HG02981 (cell line): ENCODE measurements at regions not wholly inside any gene's neighbourhood (a gene's known extent, or its start where the extent isn't known, plus 50 kb on each side); places are given as distances from the start of the nearest gene placed in this dataset.

Experiments used
- ATAC-seq: cut with Tn5 transposase; IDR thresholded peaks from one replicate; pipeline ENCODE4 v1.9.1; 2021; ENCODE audit warnings: mild to moderate bottlenecking, moderate library complexity; ENCODE audit not compliant: unreplicated experiment

DNA sequence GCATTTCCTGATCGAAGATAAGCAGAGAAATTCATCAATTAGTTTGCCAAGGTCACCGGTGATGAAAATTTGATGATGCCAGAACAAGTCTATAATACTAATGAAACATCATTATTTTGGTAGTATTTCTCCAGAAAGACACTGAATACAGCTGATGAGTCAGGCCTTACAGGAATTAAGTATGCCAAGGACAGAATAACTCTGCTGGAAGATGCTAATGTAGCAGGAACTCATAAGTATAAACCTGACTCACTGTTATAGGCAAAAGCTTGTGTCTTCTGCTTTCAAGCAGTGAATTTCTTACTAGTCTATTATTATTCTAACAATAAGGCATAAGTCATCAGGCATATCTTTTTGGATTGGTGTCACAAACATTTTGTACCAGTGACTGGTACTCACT lies 1825.1 kb upstream of the IGFBP7 start:
- ATAC-seq: no peak

GRCh38 chr4:58936436-58936835 lies 1826.3 kb upstream of the IGFBP7 start:
- ATAC-seq: no peak

- no peak for ATAC-seq
These were observed 1830.0 kb upstream of the IGFBP7 start for GRCh38 chr4:58940167-58940566.

GRCh38 chr4:58941286-58941685 lies 1831.1 kb upstream of the IGFBP7 start:
- ATAC-seq: no peak

DNA sequence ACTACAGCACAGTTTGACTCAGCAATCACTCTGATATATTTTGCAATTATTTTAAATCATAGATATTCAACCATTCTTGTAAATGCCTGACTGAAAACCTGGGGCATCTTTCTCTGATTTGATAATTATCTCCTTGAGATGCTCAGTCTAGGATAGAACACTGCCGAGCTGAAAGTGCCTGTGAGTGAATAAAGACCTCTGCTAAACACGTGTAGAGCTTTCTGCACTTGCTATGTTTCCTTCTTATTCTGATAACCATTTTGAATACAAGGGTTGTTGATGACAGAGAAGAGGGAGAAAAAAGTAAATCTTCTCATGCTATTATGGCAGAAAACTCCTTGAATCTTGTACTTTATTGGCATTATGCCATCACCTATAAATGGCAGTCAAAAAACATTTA lies 1843.4 kb upstream of the IGFBP7 start:
- no peak for ATAC-seq

- ATAC-seq: no peak
These were observed 1847.5 kb upstream of the IGFBP7 start for GRCh38 chr4:58957711-58958110.

- no peak for ATAC-seq
These were observed 1851.1 kb upstream of the IGFBP7 start for GRCh38 chr4:58961283-58961682.

GRCh38 chr4:58961925-58962324 lies 1851.7 kb upstream of the IGFBP7 start:
- ATAC-seq: no peak

DNA sequence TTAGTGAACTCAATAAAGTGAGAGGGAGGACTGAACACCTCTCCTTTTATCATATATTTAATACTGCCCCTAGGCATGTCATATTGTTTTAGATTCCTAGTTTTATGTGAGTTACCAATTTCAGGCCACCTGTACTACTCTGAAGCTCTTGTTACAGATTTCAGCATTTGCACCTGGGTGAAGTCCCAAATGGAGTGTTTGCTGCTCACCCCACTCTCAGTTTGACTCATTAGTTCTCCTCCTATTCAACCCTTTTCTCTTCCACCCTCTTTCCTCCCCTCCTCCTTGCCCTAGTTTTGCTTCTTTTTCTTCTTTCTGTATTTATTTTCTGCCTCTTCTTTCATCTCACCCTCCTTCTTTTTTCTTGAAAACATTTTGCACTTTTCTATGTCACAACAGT lies 1852.2 kb upstream of the IGFBP7 start:
- ATAC-seq: no peak

DNA sequence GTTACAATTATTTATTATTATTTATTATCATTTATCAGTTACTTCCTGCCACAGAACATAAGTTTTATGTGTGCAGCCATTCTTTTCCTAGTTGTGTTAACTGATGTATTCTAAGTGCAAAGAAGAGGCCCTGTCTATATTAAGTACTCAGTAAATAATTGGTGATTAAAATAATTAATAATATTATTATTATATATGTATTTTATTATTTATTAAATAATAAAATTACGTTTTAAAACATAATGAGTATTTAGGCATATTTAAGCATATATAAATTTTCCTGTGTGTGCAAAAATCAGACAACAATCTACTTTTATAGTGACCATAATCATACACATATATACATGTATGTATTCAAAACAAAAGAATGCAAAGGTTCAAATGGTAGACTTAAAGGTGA lies 1871.6 kb upstream of the IGFBP7 start:
- no peak for ATAC-seq

GRCh38 chr4:58983887-58984286 lies 1873.7 kb upstream of the IGFBP7 start:
- no peak for ATAC-seq

GRCh38 chr4:59002148-59002547 lies 1892.0 kb upstream of the IGFBP7 start:
- no peak for ATAC-seq

- no peak for ATAC-seq
These were observed 1914.1 kb upstream of the IGFBP7 start for GRCh38 chr4:59024257-59024656.

- ATAC-seq: no peak
These were observed 1927.6 kb upstream of the IGFBP7 start for GRCh38 chr4:59037812-59038211.

- no peak for ATAC-seq
These were observed 1928.9 kb upstream of the IGFBP7 start for GRCh38 chr4:59039046-59039445.

GRCh38 chr4:59044286-59044900 lies 1934.2 kb upstream of the IGFBP7 start:
- no peak for ATAC-seq

GRCh38 chr4:59054086-59054485 lies 1943.9 kb upstream of the IGFBP7 start:
- no peak for ATAC-seq

GRCh38 chr4:59057804-59058203 lies 1947.6 kb upstream of the IGFBP7 start:
- no peak for ATAC-seq

DNA sequence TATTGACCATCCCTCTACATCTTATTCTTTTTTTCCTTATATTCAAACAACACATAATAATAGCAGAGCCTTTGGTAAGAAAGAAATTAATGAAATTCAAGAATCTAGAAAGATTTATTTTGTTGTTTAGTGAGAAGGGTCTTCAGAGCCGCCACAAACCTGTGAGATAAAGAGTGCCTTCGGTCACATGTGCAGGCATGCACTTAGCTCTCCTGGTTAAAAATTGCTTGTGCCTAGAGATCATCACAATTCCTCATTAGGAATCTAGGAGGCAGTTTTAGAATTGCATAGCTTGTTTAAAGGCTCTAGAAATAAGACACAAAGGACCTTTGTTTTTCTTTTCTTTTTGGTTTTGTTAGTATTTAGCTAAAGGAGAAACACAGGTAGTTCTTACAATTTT lies 1948.4 kb upstream of the IGFBP7 start:
- no peak for ATAC-seq

GRCh38 chr4:59060002-59060846 lies 1950.0 kb upstream of the IGFBP7 start:
- no peak for ATAC-seq

DNA sequence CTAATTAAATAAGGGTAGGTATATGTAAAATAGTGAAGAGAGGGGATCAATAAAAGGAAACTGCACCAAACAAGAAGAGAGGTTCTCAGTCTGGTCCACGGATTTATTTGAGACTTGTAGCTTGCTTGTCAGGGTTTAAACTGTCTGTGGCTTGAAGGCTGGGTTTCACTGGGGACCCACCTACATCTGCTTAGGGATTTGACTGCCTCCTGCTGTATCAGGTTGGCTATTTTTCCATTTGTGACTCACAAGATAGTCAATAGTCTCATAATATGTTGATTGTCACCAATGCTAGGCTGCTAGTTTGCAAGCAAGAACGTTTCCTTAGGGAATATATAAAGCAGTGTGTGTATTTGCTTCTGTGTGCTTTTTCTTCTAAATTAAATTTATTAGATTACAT lies 1950.7 kb upstream of the IGFBP7 start:
- ATAC-seq: no peak

DNA sequence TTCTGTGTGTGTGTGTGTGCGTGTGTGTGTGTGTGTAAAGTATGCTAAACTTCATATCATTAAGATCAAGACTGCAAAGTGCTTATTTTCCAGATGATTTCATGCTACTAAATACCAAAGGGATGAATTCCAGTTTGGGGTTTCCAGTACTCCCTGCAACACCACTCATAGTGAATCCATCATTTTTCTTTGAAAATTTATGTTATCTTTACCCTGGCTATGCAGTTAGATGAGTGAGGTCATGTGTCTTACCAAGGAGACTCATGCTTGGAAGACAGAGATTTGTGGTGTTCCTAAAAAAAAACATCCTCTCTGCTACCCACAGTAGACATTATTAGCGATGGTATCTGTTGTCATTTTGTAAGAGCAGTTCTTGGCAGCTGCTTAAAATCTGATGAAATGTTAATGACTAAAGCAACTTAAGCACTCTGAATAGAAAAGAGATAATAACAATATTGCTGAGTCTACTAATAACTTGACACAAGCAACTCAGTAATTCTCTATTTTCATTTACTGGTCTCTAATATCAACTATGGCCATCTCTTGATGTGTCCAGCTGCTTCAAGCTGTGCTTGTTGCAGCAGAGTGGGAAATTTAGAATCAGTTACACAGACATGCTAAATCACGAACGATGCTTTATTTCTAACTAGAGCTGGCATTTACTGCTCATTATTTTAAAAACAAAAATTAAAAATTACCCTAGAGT lies 1953.0 kb upstream of the IGFBP7 start:
- no peak for ATAC-seq
